SK-N-SH treated with all-trans-retinoic acid at 6 μM for 48 hours (cell line): ENCODE measurements at regions not wholly inside any gene's neighbourhood (a gene's known extent, or its start where the extent isn't known, plus 50 kb on each side); places are given as distances from the start of the nearest gene placed in this dataset.

Experiments
- ATAC-seq: fragments of 200-7000 bp; cut with Tn5 transposase; 3 replicates; pipeline ENCODE4 v1.9.1; 2020; ENCODE audit warnings: mild to moderate bottlenecking, moderate library complexity
- ARNTL ChIP-seq: fragments of 450-650 bp; formaldehyde crosslinking; IDR thresholded peaks from 2 replicates; pipeline ENCODE4 v1.5.0; 2020; ENCODE audit warnings: low read depth, mild to moderate bottlenecking, moderate library complexity, borderline replicate concordance
- BACH2 ChIP-seq: fragments of 250-450 bp; sonication (Bioruptor Pico); IDR thresholded peaks from 2 replicates; pipeline ENCODE4 v1.9.0; 2021; ENCODE audit warnings: mild to moderate bottlenecking, borderline replicate concordance
- CREB5 ChIP-seq: fragments of 250-450 bp; sonication (Bioruptor Pico); IDR thresholded peaks from 2 replicates; pipeline ENCODE4 v1.5.1; 2020; ENCODE audit warnings: low read depth, mild to moderate bottlenecking, moderate library complexity
- CSDC2 ChIP-seq: fragments of 250-450 bp; sonication (Bioruptor Pico); IDR thresholded peaks from 2 replicates; pipeline ENCODE4 v1.5.0; 2020; ENCODE audit warnings: mild to moderate bottlenecking, moderate library complexity
- CSRNP3 ChIP-seq: fragments of 250-450 bp; sonication (Bioruptor Pico); IDR thresholded peaks from 2 replicates; pipeline ENCODE4 v1.5.1; 2021; ENCODE audit warnings: mild to moderate bottlenecking, moderate library complexity
- ESRRG ChIP-seq: fragments of 250-450 bp; sonication (Bioruptor Pico); IDR thresholded peaks from 2 replicates; pipeline ENCODE4 v1.6.1; 2021; ENCODE audit warnings: mild to moderate bottlenecking
- GLIS3 ChIP-seq: fragments of 250-450 bp; sonication (Bioruptor Pico); IDR thresholded peaks from 2 replicates; pipeline ENCODE4 v1.5.0; 2020; ENCODE audit warnings: mild to moderate bottlenecking, moderate library complexity
- ISL1 ChIP-seq: fragments of 250-450 bp; sonication (Bioruptor Pico); IDR thresholded peaks from 2 replicates; pipeline ENCODE4 v2.1.2; 2022; ENCODE audit warnings: mild to moderate bottlenecking, moderate library complexity
- OSR1 ChIP-seq: fragments of 250-450 bp; sonication (Bioruptor Pico); IDR thresholded peaks from 2 replicates; pipeline ENCODE4 v1.8.0; 2022; ENCODE audit warnings: moderate library complexity, mild to moderate bottlenecking, inconsistent platforms
- POU6F1 ChIP-seq: fragments of 250-450 bp; sonication (Bioruptor Pico); IDR thresholded peaks from 2 replicates; pipeline ENCODE4 v1.8.0; 2021; ENCODE audit warnings: low read depth, mild to moderate bottlenecking, moderate library complexity, borderline replicate concordance
- PPARA ChIP-seq: fragments of 250-450 bp; sonication (Bioruptor Pico); IDR thresholded peaks from 2 replicates; pipeline ENCODE4 v1.5.0; 2020; ENCODE audit warnings: mild to moderate bottlenecking, borderline replicate concordance
- RARB ChIP-seq: fragments of 250-450 bp; sonication (Bioruptor Pico); IDR thresholded peaks from 2 replicates; pipeline ENCODE4 v1.8.0; 2021; ENCODE audit warnings: mild to moderate bottlenecking, moderate library complexity
- TCF4 ChIP-seq: fragments of 250-450 bp; sonication (Bioruptor Pico); IDR thresholded peaks from 2 replicates; pipeline ENCODE4 v1.8.0; 2021; ENCODE audit warnings: mild to moderate bottlenecking, moderate library complexity, borderline replicate concordance
- TOX ChIP-seq: fragments of 250-450 bp; sonication (Bioruptor Pico); IDR thresholded peaks from 2 replicates; pipeline ENCODE4 v1.8.0; 2021; ENCODE audit warnings: mild to moderate bottlenecking, moderate library complexity, borderline replicate concordance
- TSHZ2 ChIP-seq: fragments of 250-450 bp; sonication (Bioruptor Pico); IDR thresholded peaks from 2 replicates; pipeline ENCODE4 v1.5.0; 2020; ENCODE audit warnings: mild to moderate bottlenecking, moderate library complexity
- ZC3H10 ChIP-seq: fragments of 250-450 bp; sonication (Bioruptor Pico); IDR thresholded peaks from 2 replicates; pipeline ENCODE4 v1.5.1; 2021; ENCODE audit warnings: mild to moderate bottlenecking, moderate library complexity
- ZFP30 ChIP-seq: fragments of 450-650 bp; formaldehyde crosslinking; IDR thresholded peaks from 2 replicates; pipeline ENCODE4 v1.5.0; 2022; ENCODE audit warnings: mild to moderate bottlenecking, moderate library complexity
- ZNF565 ChIP-seq: fragments of 450-650 bp; formaldehyde crosslinking; conservative IDR thresholded peaks from 2 replicates; pipeline ENCODE4 v1.5.0; 2020; ENCODE audit warnings: low read depth, mild to moderate bottlenecking, moderate library complexity
- ZNF70 ChIP-seq: fragments of 450-650 bp; formaldehyde crosslinking; IDR thresholded peaks from 2 replicates; pipeline ENCODE4 v1.5.0; 2020; ENCODE audit warnings: mild to moderate bottlenecking, moderate library complexity
- ZNF8 ChIP-seq: fragments of 450-650 bp; formaldehyde crosslinking; IDR thresholded peaks from 2 replicates; pipeline ENCODE4 v1.5.0; 2020; ENCODE audit warnings: mild to moderate bottlenecking, moderate library complexity

- TF ChIP-seq PPARA (no peak), ARNTL (CRISPR knock-in tag) (no peak), CSRNP3 (CRISPR knock-in tag) (no peak), CSDC2 (CRISPR knock-in tag) (no peak), TCF4 (CRISPR knock-in tag) (no peak), TOX (CRISPR knock-in tag) (no peak), OSR1 (CRISPR knock-in tag) (no peak), RARB (CRISPR knock-in tag) (no peak), ZNF565 (CRISPR knock-in tag) (no peak)
- no peak for ATAC-seq
These were observed 793.6 kb upstream of the RAG2 start for GRCh38 chr11:37391615-37392014.

GRCh38 chr11:37390576-37391083 is 792.6 kb upstream of the RAG2 start:
- TF ChIP-seq OSR1 (CRISPR knock-in tag) = no peak
- no peak for ATAC-seq

GRCh38 chr11:37378958-37379357 is 780.9 kb upstream of the RAG2 start:
- no peak for ATAC-seq
- TF ChIP-seq CREB5 (CRISPR knock-in tag) (no peak), ZC3H10 (CRISPR knock-in tag) (no peak), GLIS3 (no peak), ARNTL (CRISPR knock-in tag) (no peak), TSHZ2 (CRISPR knock-in tag) (no peak), TOX (CRISPR knock-in tag) (no peak), ESRRG (CRISPR knock-in tag) (no peak), ZNF70 (CRISPR knock-in tag) (no peak), TCF4 (CRISPR knock-in tag) (no peak), PPARA (no peak), ZNF565 (CRISPR knock-in tag) (no peak), ZNF8 (CRISPR knock-in tag) (no peak)
- TF ChIP-seq, all 23 proteins: peak for 0

- no peak for TF ChIP-seq ARNTL (CRISPR knock-in tag)
- TF ChIP-seq TCF4 (CRISPR knock-in tag) = no peak
- TF ChIP-seq ZC3H10 (CRISPR knock-in tag) = no peak
- TF ChIP-seq TSHZ2 (CRISPR knock-in tag) = no peak
- ATAC-seq = no peak
These were observed 774.6 kb upstream of the RAG2 start for GRCh38 chr11:37372667-37373066.

- no peak for ATAC-seq
- TF ChIP-seq CSDC2 (CRISPR knock-in tag) (no peak), TCF4 (CRISPR knock-in tag) (no peak), BACH2 (no peak), POU6F1 (CRISPR knock-in tag) (no peak), ISL1 (CRISPR knock-in tag) (no peak), RARB (CRISPR knock-in tag) (no peak), ZNF8 (CRISPR knock-in tag) (no peak), CSRNP3 (CRISPR knock-in tag) (no peak), PPARA (no peak), ZFP30 (CRISPR knock-in tag) (no peak)
These were observed 773.4 kb upstream of the RAG2 start for GRCh38 chr11:37371346-37371970.
